ENCODE measurements at regions not wholly inside any gene's neighbourhood (a gene's known extent, or its start where the extent isn't known, plus 50 kb on each side); places are given as distances from the start of the nearest gene placed in this dataset.

- no peak for TF ChIP-seq ZNF70 (CRISPR knock-in tag; IDR thresholded peaks at IDR 0.05)
- TF ChIP-seq BACH2 (CRISPR knock-in tag; IDR thresholded peaks at IDR 0.05; ENCODE audit: borderline replicate concordance), result no peak
- TF ChIP-seq RARB (CRISPR knock-in tag; IDR thresholded peaks at IDR 0.05), result no peak
- TF ChIP-seq ARNTL (CRISPR knock-in tag; IDR thresholded peaks at IDR 0.05; ENCODE audit: borderline replicate concordance, low read depth), result no peak
- TF ChIP-seq PPARA (CRISPR knock-in tag; IDR thresholded peaks at IDR 0.05; ENCODE audit: borderline replicate concordance), result no peak
- TF ChIP-seq CSDC2 (CRISPR knock-in tag; IDR thresholded peaks at IDR 0.05), result no peak
- no peak for TF ChIP-seq PATZ1 (CRISPR knock-in tag; IDR thresholded peaks at IDR 0.05; ENCODE audit: borderline replicate concordance)
- no peak for TF ChIP-seq TSHZ2 (CRISPR knock-in tag; IDR thresholded peaks at IDR 0.05)
- TF ChIP-seq TCF4 (CRISPR knock-in tag; IDR thresholded peaks at IDR 0.05; ENCODE audit: borderline replicate concordance), result no peak
- no peak for TF ChIP-seq ZNF565 (CRISPR knock-in tag; conservative IDR thresholded peaks at IDR 0.05; ENCODE audit: low read depth)
- no peak for TF ChIP-seq ZFP30 (CRISPR knock-in tag; IDR thresholded peaks at IDR 0.05)
- peak; percentile 55; the same call in 1 of the 2 replicates for TF ChIP-seq CREB5 (CRISPR knock-in tag; IDR thresholded peaks at IDR 0.05; ENCODE audit: low read depth)
- peak; percentile 80 for TF ChIP-seq ISL1 (CRISPR knock-in tag; IDR thresholded peaks at IDR 0.05)
Measured at GRCh38 chr13:59120297-59120843, 1043.4 kb downstream of the DIAPH3 start.

GRCh38 chr13:59121507-59121906, 1042.2 kb downstream of the DIAPH3 start:
- ATAC-seq, result no peak
- TF ChIP-seq ESRRG (CRISPR knock-in tag; IDR thresholded peaks at IDR 0.05), result no peak
- no peak for TF ChIP-seq SNAI2 (CRISPR knock-in tag; IDR thresholded peaks at IDR 0.05)

More at GRCh38 chr13:59120297-59120843, 1043.4 kb downstream of the DIAPH3 start:
- ATAC-seq, result no peak

GRCh38 chr13:59126474-59126873, 1037.3 kb downstream of the DIAPH3 start:
- no peak for ATAC-seq
- TF ChIP-seq ISL1 (CRISPR knock-in tag; IDR thresholded peaks at IDR 0.05) (peak; percentile 80), ZFP30 (CRISPR knock-in tag; IDR thresholded peaks at IDR 0.05) (no peak)

- ATAC-seq, result no peak
Measured at GRCh38 chr13:59133903-59134302, 1029.8 kb downstream of the DIAPH3 start.

More at GRCh38 chr13:59133903-59134302, 1029.8 kb downstream of the DIAPH3 start:
- TF ChIP-seq ZFP3 (CRISPR knock-in tag; IDR thresholded peaks at IDR 0.05), result no peak
- TF ChIP-seq POU6F1 (CRISPR knock-in tag; IDR thresholded peaks at IDR 0.05; ENCODE audit: borderline replicate concordance, low read depth), result no peak
- TF ChIP-seq CREB5 (CRISPR knock-in tag; IDR thresholded peaks at IDR 0.05; ENCODE audit: low read depth), result no peak
- TF ChIP-seq TOX (CRISPR knock-in tag; IDR thresholded peaks at IDR 0.05; ENCODE audit: borderline replicate concordance), result no peak
- TF ChIP-seq GLIS3 (CRISPR knock-in tag; IDR thresholded peaks at IDR 0.05), result no peak
- TF ChIP-seq TSHZ2 (CRISPR knock-in tag; IDR thresholded peaks at IDR 0.05), result no peak
- no peak for TF ChIP-seq TCF4 (CRISPR knock-in tag; IDR thresholded peaks at IDR 0.05; ENCODE audit: borderline replicate concordance)
- no peak for TF ChIP-seq CSRNP3 (CRISPR knock-in tag; IDR thresholded peaks at IDR 0.05)
- no peak for TF ChIP-seq CSDC2 (CRISPR knock-in tag; IDR thresholded peaks at IDR 0.05)
- TF ChIP-seq OSR1 (CRISPR knock-in tag; IDR thresholded peaks at IDR 0.05), result no peak
- TF ChIP-seq ARNTL (CRISPR knock-in tag; IDR thresholded peaks at IDR 0.05; ENCODE audit: borderline replicate concordance, low read depth), result no peak
- TF ChIP-seq ESRRG (CRISPR knock-in tag; IDR thresholded peaks at IDR 0.05), result no peak
- no peak for TF ChIP-seq ZNF565 (CRISPR knock-in tag; conservative IDR thresholded peaks at IDR 0.05; ENCODE audit: low read depth)
- TF ChIP-seq RARB (CRISPR knock-in tag; IDR thresholded peaks at IDR 0.05), result no peak
- TF ChIP-seq ZC3H10 (CRISPR knock-in tag; IDR thresholded peaks at IDR 0.05), result no peak

All from SK-N-SH treated with all-trans-retinoic acid at 6 μM for 48 hours (cell line).